Inferior parietal cortex (tissue), 1 donor: ENCODE measurements at regions not wholly inside any gene's neighbourhood (a gene's known extent, or its start where the extent isn't known, plus 50 kb on each side); places are given as distances from the start of the nearest gene placed in this dataset.

Source experiments
- DNase-seq: peaks from one replicate; pipeline ENCODE4 v3.0.0-alpha.2; 2016; ENCODE audit errors: extremely low spot score

- no peak for DNase-seq
These were observed 138.9 kb upstream of the RARB start for GRCh38 chr3:25289156-25289555.

- DNase-seq, result no peak
These were observed 138.4 kb upstream of the RARB start for GRCh38 chr3:25289663-25290062.

GRCh38 chr3:25291481-25291905, 136.6 kb upstream of the RARB start:
- no peak for DNase-seq

GRCh38 chr3:25292036-25292435, 136.0 kb upstream of the RARB start:
- DNase-seq, result no peak

- no peak for DNase-seq
These were observed 135.5 kb upstream of the RARB start for GRCh38 chr3:25292595-25292994.

GRCh38 chr3:25293736-25294135, 134.3 kb upstream of the RARB start:
- DNase-seq, result no peak

- no peak for DNase-seq
These were observed 133.8 kb upstream of the RARB start for GRCh38 chr3:25294169-25294805.

GRCh38 chr3:25297667-25298585, 130.1 kb upstream of the RARB start:
- no peak for DNase-seq

- no peak for DNase-seq
These were observed 127.9 kb upstream of the RARB start for GRCh38 chr3:25300141-25300540.

- no peak for DNase-seq
These were observed 123.1 kb upstream of the RARB start for GRCh38 chr3:25304916-25305315.

GRCh38 chr3:25306066-25306465, 122.0 kb upstream of the RARB start:
- no peak for DNase-seq

GRCh38 chr3:25306705-25307104, 121.4 kb upstream of the RARB start:
- DNase-seq, result no peak

- DNase-seq, result no peak
These were observed 114.8 kb upstream of the RARB start for GRCh38 chr3:25313286-25313685.

GRCh38 chr3:25324954-25325655, 103.0 kb upstream of the RARB start:
- no peak for DNase-seq

- DNase-seq, result no peak
These were observed 92.7 kb upstream of the RARB start for GRCh38 chr3:25335356-25335755.

- no peak for DNase-seq
These were observed 89.8 kb upstream of the RARB start for GRCh38 chr3:25338158-25338725.

- DNase-seq, result no peak
These were observed 88.8 kb upstream of the RARB start for GRCh38 chr3:25339225-25339624.

GRCh38 chr3:25344670-25345069, 83.4 kb upstream of the RARB start:
- DNase-seq, result no peak

- DNase-seq, result no peak
These were observed 79.0 kb upstream of the RARB start for GRCh38 chr3:25349095-25349494.

GRCh38 chr3:25349828-25350724, 78.0 kb upstream of the RARB start:
- DNase-seq, result no peak

GRCh38 chr3:25350725-25351114, 77.3 kb upstream of the RARB start:
- DNase-seq, result no peak
